ENCODE measurements at regions not wholly inside any gene's neighbourhood (a gene's known extent, or its start where the extent isn't known, plus 50 kb on each side); places are given as distances from the start of the nearest gene placed in this dataset.
A peak's percentile ranks its signal among the peaks of the same experiment; 100 is the strongest.

DNA sequence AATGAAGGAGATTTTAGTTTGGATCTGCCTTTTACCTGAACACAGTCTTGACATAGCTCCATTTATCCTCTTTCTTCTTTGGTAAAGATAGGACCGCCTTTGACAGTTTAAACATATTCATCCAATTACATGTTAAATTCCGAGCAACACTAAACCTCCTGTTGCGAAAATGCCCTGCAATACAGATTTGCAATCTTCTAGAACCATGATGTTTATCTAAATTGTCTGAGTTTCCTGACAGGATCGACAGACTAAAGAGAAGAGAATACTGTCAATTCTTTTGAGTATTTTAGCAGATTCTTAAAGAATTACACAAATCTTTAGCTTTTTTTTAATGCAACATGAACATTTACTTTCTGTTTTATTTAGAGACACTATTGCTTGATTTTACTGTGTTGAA, 1145.5 kb downstream of the CDH11 start:
- DNase-seq = no peak

DNA sequence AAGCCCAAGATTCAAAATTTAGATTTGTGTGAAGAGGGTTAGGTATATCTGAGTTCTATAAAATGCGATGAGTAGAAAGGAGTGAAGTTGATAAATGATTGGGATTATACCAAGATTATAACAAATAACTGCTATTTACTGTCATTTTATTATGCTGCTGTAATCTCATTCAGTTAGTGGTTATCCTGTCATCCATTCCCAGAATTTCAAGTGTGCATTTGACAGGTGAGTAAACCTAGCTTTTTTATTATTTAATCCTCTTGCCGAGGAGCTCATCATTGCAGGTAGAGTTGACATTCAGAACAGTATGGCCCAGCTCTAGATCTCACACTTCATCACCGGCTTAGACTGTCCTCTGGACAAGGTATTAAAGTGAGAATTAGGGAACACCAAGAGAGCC, 1146.2 kb downstream of the CDH11 start:
- no peak for DNase-seq

DNA sequence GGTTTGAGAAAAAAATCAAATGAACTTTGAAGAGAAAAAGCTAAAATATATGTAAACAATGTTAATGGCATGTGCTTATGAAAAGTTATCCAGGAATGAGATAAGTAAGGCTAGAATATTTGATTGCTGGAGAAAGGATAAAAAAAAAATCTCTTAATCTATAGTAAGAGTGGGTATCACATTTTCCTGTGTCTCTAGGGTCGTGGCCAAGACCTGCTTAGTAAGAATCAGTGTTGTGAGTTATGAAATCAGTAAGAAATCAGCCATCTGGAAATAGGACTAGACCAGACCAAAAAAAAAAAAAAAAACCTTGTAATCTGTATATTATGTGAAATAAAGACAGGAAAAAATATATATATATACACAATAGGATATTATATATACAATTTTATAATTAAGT, 1153.9 kb downstream of the CDH11 start:
- DNase-seq = no peak

DNA sequence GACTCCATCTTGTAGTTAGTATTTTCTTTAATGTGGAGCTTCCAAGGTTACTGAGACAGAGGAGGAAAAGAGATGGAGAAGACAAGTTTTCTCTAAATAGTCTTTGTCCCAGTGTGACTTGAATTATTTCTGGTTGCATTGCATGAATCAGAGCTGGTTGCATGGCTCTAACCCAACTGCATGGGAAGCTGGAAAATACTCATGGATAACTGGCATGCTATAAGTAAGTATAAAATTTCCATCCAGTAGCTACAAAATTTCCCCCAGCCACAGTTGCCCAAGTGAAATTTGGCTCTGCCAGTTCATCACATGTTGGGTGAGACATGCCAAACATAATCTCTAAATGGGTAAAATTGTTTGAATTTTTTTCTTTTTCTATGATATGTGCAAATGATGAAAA, 1161.5 kb downstream of the CDH11 start:
- no peak for DNase-seq

DNA sequence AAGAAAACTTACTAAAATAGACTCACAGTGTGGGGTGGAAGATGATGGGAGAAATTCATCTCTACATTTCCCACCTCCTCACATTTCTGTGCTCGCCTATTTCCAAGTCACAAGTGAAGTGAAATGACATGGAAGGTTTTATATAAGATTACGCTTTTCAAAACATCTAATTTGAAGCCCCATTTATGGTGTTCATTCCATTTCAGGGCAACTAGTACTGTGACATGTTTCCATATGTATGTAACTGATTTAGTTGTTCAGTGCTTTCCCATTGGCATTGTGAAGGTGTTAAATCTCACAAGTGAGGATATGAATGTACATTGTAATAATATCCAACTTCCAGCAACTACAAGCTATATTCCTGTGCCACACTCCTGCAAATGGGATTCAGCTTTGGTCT, 1174.8 kb downstream of the CDH11 start:
- DNase-seq = no peak

DNA sequence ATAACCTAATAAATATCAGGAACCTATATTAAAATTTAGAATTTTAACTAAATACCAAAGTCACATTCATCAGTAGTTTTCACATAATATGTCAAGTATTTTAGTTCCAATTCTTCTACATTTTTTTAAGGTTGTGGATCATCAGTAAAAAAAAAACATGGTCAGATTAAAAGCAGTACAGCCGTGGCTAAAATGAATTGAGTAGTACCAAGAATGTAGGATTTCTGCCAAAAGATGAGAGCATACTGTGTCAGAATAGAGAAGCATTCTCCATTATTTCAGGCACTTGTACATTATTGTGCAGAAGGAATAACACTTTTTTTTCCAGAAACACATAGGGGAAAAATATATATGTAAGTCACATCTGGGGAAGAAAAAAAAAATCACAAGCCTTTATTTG, 1176.1 kb downstream of the CDH11 start:
- no peak for DNase-seq

DNA sequence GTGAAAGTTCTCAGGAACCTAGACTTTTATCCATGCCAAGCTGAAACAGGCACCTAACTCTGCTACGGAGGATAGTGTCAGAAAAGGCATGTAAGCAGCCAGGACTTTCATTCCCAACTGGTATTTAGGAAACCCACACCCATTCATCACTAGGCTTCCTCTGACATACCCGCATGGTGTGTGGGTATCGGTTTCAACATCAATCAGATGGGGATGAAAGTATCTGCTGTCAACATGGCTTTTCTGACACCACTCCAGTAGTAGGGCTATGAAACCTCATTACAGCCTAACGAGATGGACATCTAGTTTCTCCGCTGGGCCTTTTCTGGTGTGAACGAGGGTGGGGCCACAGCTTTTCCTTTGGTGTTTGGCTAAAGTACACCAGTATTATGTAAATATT, 1178.3 kb downstream of the CDH11 start:
- DNase-seq = no peak

DNA sequence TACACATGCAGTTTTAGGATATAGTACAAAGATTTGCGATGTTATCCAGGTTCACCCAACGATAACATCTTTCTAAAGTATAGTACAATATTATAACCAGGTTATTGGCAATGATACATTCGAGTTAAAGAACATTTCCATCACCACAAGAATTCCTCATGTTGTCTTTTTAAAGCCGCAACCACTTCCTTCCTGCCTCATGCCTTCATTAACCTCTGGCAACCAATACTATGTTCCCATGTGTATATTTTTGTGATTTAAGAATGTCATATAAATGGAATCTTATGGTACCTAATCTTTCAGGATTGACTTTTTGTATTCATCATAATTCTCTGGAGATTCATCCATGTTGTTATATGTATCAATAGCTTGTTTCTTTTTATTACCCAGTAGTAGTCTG, 1183.2 kb downstream of the CDH11 start:
- DNase-seq = no peak

DNA sequence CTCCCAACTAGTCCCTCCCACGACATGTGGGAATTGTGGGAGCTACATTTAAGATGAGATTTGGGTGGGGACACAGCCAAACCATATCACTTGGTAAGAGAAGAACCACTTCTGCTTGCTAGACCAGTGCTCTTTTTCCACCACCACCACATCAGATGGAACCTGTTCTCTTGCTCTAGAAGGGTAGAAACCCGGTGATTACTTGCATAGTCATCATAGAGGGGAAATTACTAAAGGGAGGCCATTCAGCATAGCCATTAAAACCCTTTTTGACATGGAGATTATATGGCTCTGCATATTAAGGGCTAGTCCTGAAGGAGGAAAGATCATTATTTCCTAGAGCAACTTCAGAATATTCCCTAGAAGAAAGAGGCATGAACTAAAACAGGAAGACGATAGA, 1188.0 kb downstream of the CDH11 start:
- no peak for DNase-seq

DNA sequence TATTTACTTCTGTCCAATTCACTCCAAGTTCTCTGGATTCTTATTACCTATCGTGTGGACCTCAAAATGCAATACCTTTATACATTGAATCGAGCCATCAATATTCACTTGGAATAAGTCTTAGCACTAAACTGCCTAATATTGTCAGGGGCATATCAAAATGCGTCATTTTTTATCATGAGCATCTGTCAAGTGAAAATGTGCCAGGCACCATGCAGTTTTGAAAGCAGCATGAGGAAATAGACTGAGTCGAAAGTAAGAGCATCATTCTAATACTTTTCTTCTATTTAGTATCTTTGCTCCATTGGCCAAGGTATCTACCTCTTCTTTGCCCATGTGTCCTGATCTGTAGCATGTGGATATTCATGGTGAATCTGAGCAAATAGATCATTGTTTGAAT, 1193.4 kb downstream of the CDH11 start:
- no peak for DNase-seq

DNA sequence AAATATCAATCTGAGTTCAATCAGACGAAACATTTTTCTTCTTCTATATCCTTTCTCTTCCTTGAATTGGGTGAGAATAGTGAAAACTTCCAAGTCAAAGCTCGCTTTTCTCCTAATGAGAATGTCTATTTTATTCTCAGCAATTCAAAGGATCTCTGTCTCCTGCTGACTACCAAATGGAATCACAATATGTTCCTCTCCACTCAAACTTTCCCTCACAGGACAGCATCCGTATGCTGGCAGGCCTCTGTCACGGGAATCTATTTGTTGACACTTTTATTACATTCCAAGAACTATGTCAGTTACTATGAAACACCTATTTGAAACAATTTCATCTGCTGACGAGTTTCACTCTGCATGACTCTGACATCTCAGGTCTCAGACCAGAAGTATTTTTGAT, 1196.6 kb downstream of the CDH11 start:
- DNase-seq = no peak

DNA sequence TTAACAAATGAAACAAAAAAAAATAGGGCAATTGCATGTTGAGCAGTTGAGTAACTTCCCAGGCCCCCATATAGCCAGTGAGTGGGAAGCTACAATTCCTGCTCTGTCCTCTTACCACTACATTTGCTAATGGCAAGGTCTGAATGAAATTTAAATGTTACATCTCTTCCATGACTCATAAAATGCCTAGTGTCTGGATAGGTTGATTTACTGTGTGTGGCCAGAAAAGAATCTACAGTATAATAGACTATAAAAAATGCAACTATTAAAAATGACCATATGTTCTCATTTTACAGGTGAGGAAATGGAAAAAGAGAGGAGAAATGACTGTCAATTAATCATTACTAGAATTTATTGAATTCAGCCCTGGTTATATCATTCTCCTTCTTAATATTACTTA, 1199.3 kb downstream of the CDH11 start:
- DNase-seq = no peak

DNA sequence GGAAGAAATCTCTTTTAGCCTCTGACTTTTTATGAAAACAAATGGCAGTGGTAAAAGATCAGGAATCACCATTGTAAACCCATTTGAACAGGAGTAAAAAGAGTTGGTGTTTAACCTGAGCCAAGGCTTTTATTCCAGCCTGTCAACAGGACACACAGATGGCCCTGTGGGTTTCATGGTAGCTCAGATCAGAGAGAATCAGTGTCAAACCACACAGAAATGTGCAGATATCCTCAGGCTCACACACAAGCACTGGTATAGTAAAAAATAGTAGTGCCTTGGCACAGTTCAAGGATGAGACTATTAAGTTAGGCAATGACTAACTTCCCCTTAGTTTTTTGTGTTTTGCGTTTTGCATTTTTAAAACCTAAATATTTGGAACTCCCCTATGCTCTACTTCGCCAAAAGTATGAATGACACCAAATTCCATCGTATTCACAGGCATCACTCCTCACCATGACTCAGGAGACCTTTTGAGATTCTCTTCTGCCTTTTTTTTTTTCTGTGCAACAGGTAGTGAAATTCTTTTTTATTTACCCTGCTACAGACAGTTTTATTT, 1200.0 kb downstream of the CDH11 start:
- DNase-seq = no peak

DNA sequence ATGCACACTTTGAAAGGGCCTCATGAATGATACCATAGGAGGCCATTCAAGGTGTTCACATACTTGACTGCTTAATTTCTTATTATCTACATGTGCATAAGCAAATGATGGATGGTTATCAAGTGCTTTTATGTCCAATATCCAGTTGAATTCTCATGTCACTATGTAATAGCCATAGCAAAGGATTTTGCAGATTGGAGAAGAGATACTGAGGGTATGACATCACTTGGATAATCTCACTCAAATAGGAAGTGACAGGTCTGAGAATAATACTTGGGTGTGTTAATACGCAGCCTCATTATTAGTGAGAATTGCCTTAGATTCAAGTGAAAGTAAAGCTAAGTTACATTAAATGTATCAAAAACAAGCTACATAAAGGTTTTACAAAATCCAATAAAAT, 1208.6 kb downstream of the CDH11 start:
- DNase-seq = no peak

DNA sequence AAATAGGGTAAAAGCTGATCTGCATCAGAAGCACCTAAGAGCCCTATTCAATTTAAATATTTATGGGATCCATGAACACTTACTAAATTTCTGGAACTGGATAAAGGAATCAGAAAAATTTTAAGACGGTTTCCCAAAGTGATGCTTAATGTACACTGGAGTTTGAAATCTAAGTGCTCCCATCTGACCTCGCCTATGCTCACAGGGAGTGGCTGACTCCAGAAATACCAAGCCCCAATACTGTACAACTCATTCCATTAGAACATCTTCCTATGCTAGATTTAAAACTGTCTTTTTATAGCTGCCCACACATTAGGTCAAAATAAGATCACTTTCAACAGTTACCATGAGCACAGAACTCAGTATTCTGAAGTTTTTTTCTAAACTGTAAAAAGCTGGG, 1214.6 kb downstream of the CDH11 start:
- no peak for DNase-seq

DNA sequence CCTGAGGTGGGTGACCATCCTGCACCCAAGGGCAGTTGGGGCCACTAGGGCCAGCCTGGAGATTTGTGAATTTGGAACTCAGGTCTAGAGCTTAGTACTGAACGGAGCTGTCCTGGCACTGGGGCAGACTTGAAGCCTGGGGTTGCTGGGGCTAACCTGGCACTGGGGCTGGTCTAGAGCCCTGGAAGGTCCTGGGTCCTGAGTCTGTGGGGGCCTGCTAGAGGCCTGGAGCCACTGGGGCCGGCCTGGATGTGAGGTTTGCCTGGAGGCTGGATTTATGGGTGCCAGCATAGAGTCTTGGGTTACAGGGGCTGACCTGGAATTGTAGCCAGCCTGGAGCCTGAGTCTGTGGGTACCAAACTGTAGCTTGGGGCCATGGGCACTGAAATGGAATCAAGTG, 1216.9 kb downstream of the CDH11 start:
- DNase-seq = no peak

DNA sequence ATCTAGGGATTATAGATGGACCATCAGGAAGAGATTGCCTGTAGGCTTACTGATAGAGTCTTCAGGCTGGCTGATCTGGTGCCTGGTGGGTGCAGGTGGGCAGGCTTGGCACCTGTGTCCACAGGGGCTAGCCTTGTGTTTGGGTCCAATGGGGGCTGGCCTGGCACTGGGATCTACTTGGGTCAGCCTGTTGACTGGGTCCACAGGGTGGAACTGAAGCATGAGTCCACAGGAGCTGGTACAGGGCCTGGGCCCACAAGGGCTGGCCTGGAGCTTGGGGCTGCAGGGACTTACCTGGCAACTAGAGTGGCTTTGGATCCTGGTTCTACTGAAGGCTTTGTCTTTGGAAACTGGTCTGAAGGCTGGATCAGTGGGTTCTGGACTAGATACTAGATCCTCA, 1217.7 kb downstream of the CDH11 start:
- no peak for DNase-seq

DNA sequence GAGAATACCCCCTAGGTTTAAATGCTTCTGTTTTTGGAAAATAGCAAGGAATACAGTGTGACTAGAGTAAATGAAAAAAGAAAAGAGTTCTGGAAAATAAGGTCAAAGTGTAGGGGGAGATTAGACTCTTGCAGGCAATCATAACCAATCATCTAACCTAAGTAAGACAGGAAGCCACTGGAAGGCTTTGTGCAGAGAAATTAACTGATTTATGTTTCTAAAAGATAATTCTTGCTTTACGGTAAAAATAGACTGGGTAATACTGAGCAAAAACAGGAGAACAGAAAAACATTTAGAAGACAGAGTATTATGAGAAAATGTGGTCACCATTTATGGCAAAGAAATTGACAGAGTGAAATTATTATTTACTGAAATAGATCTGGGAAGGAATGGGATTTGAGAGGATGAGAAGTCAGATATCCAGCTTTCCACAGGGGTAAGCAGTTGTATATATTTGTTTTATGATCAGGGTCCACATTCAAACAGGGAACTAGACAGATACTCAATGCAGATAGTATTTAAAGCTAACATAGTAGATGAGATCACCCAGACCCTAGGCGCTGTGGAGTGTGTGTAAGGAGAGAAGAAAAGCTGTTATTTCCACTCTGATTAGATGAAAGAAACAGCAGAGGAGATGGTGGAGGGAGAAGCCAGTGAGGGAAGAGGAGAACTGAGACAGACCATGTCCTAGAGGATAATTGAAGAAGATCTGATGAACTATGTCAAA, 1225.3 kb downstream of the CDH11 start:
- no peak for DNase-seq

DNA sequence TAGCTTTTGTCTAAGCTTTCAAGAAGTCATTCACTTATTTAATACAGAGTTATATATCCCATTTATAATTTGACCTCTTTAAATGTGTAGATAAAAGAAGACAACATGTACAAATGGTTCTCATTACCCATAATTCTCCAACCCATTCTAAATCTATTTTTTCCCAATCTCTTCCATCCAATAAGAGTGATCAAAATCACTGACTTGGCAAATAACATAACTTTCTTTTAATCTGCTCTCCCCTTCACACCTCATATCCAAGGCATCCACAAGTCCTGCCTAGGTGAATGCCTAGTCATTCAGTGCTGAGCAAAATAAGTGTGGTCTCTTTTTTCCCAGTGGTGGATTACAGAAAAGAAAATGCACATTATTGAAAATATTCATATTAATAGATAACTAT, 1231.1 kb downstream of the CDH11 start:
- no peak for DNase-seq

DNA sequence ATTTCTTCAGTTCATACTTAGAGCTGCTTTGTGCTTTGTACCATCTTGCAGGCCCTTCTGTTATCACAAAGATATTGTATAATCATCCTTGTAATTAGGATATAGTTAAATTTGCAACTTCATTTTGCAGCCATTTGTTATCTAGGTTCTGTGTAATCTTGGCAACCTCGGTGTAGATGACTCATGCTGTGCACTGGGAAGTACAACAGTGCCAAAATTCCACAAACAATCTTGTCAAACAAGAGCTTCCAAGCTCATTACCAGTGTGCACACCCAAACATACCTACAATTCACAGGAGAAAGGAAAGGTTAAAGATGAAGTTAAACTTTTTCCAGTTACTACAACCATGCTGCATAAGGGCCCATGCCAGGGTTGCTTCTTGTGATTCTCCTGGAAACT, 1231.8 kb downstream of the CDH11 start:
- DNase-seq = peak in 1 of 51 donors; percentile 5

DNA sequence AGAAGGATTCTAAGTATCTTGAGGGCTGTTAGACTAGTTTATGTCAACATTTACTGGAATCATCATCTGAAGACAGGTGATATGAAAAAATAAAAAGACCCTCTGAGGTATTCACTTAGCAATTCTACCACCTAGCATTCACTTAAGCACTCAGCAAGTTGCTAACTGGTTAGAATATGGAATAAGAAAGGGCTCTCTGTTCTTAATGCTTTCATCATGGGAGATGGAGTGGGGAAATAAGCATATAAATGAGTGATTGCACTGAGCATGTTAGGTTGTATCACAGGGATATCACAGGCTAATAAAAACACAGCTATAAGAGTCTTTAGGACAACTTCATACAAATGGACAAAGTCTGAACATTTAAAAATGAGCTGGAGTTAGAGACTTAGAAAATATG, 1238.8 kb downstream of the CDH11 start:
- DNase-seq = no peak

DNA sequence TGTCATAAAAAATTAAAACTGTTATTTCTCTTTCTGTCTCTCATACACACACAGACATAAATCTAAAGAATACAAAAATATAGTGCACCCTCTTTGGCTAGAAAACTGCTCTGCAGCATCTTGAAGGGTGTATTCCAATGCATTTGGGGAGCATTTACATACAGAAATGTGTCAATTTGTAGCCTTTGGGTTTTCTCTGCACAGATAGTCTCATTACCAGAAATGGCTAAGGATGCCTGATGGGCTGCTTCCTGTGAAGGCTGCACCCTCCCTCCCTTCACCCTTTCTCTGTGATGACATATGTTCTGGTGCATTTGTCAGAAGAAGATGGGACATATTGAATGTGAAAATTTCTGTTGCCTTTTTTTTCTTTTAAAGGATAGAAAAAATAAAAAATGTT, 1239.3 kb downstream of the CDH11 start:
- no peak for DNase-seq

DNA sequence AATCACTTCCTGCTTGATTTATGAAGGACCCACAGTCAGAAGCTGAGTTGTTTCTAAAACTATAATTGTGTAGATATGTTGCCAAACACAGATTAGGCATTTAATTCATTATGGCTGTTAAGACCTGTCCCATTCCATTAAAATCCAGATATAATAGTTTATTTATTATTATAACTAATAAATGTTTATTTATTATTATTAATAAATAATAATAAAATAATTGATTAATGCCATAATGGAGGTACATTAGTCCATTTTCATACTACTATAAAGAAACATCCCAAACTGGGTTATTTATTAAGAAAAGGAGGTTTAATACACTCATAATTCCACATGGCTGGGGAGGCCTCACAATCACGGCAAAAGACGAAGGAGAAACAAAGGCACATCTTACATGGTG, 1240.9 kb downstream of the CDH11 start:
- DNase-seq = no peak

DNA sequence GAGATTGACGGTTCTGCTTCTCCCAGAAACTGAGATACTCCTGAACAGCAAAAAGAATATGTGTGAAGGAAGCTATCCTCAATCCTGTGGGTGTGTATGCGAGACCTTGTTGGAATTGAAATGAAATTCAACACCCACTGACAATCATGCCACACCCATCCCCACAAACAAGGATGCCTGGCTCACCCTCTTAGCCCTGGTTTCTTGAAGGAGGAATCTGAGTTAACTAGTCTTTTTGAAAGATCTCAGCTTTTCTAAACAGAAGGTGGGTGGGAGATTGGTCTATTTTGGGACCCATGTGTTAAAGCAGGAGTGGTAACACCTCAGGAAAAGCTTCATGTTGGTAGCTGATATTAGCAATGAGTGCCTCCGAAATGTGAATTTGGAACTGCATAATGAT, 1244.5 kb downstream of the CDH11 start:
- peak in 1 of 51 donors; percentile 2 for DNase-seq

Data from hypothalamus (tissue), 51 donors.